DMS153 treated with DMSO at 0.1 percent for 48 hours (cell line): ENCODE measurements at regions not wholly inside any gene's neighbourhood (a gene's known extent, or its start where the extent isn't known, plus 50 kb on each side); places are given as distances from the start of the nearest gene placed in this dataset.

Source experiments
- DNase-seq: peaks from one replicate; lab custom pipeline; 2025; ENCODE audit not compliant: unreplicated experiment; lab: John Stamatoyannopoulos, UW

GRCh38 chr16:6110346-6110745 is 1012.8 kb upstream of the EEF2KMT start:
- DNase-seq, result no peak

- no peak for DNase-seq
Measured at GRCh38 chr16:6106061-6106460, 1008.5 kb upstream of the EEF2KMT start.

- DNase-seq, result no peak
Measured at GRCh38 chr16:6105115-6105514, 1007.5 kb upstream of the EEF2KMT start.

- DNase-seq, result no peak
Measured at GRCh38 chr16:6104428-6104827, 1006.8 kb upstream of the EEF2KMT start.

DNA sequence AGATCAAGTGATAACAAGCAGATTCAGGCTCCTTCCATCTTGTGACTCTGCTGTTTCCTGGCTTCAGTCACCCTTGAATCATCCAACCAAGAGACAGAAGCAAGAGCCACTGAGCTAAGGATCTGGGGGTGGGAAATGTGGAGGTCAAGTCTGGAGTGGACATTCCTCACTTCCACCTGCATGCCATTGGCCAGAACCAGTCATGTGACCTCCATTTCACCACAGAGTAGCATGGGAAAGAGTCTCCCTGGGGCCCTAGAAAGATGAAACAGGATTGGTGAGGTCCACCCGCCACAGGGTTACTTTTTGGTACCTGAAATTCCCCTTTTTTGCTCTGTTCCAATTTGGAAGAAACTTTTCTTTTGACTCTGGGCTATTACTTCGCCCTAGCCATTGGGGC is 1006.0 kb upstream of the EEF2KMT start:
- no peak for DNase-seq

DNA sequence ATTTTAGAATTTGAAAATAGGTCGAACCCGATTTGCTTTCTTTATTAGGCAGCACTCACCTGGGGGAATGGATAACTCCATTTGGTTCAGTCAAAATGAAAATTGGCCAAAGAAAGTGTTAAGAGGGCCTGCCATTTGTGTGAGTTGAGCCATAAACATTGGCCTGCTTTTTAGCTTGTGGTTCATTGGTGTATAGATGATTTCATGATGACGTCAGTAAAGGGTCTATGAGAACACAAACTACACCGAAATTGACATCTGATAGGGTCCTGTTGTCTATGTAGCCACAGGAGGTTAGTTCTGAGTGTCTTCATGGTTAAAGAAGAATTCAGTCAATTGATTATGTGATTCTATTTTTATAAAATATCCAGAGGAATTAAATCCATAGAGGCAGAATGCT is 1001.5 kb upstream of the EEF2KMT start:
- DNase-seq, result no peak

DNA sequence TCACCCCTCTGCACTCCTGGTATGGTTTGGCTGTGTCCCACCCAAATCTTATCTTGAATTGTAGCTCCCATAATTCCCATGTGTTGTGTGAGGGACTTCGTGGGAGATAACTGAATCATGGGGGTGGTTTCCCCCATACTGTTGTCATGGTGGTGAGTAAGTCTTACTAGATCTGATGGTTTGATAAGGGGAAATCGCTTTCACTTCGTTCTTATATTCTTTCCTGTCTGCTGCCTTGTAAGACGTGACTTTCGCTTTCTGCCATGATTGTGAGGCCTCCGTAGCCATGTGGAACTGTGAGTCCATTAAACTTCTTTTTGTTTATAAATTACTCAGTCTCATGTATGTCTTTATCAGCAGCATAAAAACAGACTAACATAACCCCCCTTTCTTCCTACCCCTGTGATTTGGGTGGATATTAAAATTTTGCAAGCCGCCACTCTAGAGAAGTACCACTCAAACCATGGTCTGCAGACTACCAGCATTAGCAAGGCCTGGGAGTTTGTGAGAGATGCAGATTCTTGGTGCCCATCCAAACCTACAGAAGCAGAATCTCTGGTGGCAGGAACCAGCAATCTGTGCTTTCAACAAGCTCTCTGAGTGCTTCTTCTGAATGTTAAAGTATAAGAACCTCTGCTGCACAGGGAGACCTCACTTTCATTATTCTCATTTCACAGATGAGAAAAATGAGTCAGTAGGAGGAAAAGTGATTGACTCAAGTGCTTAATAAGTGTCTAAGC is 999.5 kb upstream of the EEF2KMT start:
- DNase-seq, result no peak

DNA sequence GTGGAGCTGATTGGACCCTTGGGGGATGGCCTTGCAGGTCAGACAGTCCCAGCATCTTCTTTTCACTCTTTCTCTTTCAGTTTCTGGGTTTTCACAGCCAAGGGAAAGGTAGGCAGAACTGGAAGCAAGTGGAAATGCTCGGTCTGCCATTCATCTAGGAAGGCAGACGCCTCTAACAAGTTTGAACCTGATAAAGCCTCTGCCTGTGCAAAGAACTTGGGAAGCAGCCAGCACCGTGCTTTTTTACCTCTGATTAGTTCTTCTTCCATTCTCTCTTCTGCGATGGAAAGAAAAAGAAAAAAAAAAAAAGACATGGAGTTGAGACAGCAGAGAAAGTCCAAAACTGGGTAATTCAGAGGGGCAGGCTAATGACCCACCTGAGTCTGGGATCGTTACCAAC is 997.8 kb upstream of the EEF2KMT start:
- DNase-seq, result peak; percentile 5

- no peak for DNase-seq
Measured at GRCh38 chr16:6091021-6091420, 993.4 kb upstream of the EEF2KMT start.

GRCh38 chr16:6081320-6081976 is 983.9 kb upstream of the EEF2KMT start:
- peak; percentile 63 for DNase-seq

- no peak for DNase-seq
Measured at GRCh38 chr16:6076631-6077030, 979.0 kb upstream of the EEF2KMT start.

GRCh38 chr16:6068063-6068462 is 970.5 kb upstream of the EEF2KMT start:
- DNase-seq, result no peak

DNA sequence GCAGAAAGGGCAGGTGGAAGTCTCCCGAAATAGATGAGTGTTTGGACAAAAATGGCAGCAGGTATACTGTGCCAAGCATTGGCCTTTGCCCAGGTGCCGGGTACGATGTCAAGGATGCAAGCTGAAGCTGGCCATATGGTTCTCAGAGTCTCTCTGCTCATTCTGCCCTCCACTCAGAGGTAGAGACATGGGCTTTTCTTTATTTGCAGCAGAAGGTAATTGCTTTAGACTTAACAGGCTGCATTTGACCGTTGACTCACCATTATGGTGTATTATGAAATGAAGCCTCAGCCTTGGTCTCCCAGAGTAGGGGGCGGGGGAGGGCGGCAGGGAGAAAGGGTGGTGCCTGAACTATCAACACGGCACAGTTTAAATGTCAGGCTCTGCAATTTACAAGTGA is 969.1 kb upstream of the EEF2KMT start:
- no peak for DNase-seq

DNA sequence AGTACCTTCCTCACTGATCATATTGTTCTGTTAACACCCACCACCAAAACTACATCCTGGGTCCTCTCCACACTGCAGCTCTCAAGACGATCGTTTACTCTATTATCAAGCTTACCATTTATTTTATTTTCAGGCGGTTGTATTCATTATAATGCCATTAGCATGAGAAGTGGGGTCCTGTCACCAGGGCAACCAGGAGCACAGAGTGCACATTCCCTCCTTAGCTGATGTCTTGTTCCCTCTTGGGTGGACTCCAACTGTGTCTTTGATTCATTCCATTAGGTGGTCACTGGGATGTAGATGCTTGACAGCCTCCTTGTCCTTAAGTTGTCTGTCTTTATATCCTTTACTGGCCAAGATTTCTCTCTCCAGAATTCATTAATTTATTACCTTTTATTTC is 965.9 kb upstream of the EEF2KMT start:
- DNase-seq, result no peak

DNA sequence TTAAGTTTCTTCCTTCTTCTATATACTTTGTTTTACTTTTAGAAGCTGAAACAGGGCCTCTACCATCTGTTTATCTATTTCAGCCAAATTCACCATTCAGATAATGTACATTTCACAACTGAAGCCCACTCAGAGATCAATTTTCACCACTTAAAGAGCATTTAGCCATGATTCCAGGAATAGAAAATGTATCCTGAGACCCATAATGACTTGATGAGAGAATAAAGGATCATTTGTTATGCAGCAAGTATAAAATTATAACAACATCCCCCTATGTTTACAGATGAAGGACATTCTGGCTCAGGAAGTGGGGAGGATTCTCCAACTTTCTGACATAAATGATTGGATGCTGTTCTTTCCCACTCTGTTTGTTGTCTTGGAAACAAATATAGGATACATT is 962.1 kb upstream of the EEF2KMT start:
- DNase-seq, result no peak

DNA sequence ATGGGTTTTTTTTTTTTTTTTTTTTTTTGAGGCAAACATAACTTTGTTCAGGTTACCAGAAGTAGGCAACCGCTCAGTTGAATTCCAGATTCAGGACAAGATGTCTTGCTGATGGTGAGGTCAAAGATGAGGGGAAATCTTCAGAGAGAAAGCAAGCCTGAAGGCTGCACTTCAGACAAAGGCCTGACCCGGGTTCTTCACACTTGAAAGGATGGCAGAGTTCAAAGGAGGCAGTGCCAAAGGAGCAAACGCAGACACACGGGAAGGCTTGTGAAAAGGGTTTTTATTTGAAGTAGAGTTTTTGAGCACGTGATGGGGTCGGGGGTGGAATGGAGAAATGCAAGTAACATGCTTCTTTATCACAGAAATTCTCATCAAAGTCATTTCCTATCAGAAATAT is 960.2 kb upstream of the EEF2KMT start:
- no peak for DNase-seq

DNA sequence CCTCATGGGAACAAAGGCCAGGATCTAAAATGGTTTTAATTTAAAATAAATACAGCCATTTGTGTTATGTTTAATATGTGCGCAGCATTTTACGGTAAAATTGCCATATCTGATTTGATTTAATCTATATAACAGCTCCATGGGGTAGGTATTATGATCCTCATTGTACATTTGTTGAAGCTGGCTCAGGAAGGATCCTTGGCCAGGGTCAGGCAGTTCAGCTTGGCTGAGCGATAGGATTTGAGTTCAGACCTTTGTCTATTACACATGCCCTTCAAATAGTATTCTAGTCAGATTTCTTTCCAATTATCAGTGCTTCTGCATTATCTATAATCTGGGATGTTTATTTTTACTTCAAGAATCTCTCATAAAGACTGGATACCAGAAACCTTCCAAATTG is 950.4 kb upstream of the EEF2KMT start:
- no peak for DNase-seq

- DNase-seq, result no peak
Measured at GRCh38 chr16:6047325-6047724, 949.7 kb upstream of the EEF2KMT start.

GRCh38 chr16:6038941-6039645 is 941.5 kb upstream of the EEF2KMT start:
- DNase-seq, result no peak

DNA sequence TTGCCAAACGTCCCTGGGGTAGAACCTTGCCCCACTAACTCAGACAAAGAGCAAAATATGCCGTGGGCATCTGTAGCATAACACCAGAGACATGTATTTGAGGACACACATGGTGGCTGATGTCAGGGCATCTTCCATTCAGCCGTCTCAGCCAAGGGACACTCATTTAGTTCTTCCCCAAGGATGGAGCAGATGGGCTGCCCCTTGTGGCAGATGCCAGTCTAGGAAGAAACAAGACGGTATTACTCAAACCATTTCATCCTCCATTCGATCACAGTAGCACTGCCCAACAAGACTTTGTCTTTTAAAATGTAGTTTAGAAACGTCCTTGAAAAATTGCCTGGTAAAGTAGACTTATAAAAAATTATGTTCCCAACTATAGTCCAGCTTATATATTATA is 937.6 kb upstream of the EEF2KMT start:
- DNase-seq, result no peak

- DNase-seq, result no peak
Measured at GRCh38 chr16:6034511-6034910, 936.9 kb upstream of the EEF2KMT start.

- DNase-seq, result no peak
Measured at GRCh38 chr16:6032438-6032837, 934.8 kb upstream of the EEF2KMT start.
